GM21390 (cell line): ENCODE measurements at regions not wholly inside any gene's neighbourhood (a gene's known extent, or its start where the extent isn't known, plus 50 kb on each side); places are given as distances from the start of the nearest gene placed in this dataset.

Experiments
- ATAC-seq: cut with Tn5 transposase; IDR thresholded peaks from one replicate; pipeline ENCODE4 v1.9.1; 2021; ENCODE audit not compliant: unreplicated experiment

DNA sequence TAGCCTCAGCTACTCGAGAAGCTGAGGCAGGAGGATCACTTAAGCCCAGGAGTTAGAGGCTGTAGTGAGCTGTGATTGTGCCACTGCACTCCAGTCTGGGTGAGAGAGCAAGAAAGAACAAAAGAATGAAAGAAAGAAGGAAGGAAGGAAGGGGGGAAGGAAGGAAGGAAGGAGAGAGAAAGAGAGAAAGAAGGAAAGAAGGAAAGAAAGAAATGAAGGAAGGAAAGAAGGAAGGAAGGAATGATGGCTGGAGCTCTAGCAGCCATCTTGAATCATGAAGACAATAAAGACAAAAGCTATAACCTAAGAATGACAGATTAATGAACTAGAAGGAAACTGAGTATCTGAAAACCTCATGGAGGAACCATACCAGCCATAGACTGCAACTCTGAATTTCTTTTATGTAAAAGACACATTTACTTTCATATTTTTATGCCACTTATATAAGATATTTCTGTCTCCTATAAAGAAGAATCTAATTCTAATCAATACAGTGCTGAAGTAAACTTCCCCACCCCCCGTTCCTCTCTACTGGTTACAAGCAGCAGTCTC, 522.3 kb upstream of the JARID2 start:
- ATAC-seq = no peak

DNA sequence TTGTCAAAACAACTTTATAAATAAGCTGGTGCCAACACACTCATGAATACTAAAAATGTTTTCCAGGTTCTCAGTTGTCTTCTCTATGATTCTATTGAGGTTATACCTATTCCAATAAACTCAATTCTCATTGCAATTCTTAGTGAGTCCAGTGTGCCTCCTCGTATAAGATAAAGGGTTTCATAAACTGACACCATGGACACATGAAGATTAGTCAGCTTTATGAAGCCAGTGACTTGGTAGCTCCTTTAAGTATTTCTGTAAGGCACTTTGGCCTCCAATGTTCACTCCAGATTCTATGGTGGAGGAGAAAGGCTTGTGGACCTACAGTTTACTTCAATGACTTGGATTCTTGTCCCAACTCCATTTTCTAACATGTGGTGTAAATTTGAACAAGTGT, 521.3 kb upstream of the JARID2 start:
- no peak for ATAC-seq

DNA sequence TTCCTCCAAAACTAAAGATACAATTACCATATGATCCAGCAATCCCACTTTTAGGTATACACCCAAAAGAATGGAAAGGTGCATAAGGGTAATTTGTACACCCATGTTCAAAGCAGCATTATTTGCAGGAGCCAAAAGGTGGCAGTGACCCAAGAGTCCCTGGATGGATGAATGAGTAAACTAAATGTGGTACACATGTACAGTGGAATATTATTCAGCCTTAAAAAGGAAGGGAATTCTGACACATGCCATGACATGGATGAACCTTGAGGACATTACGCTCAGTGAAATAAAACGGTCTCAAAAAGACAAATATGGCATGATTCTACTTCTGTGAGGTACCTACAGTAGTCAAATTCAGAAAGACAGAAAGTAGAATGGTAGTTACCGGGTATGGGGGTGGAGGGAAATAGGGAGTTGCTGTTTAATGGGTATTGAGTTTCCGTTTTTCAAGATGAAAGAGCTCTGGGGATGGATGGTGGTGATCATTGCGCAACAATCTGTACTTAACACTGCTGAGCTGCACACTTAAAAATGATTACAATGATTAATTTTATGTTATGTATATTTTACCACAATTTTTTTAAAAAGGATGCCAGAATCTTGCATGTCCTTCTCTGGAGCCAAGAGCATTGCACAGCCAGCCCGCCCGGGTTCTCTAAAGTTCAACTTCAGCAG, 518.9 kb upstream of the JARID2 start:
- ATAC-seq = no peak

DNA sequence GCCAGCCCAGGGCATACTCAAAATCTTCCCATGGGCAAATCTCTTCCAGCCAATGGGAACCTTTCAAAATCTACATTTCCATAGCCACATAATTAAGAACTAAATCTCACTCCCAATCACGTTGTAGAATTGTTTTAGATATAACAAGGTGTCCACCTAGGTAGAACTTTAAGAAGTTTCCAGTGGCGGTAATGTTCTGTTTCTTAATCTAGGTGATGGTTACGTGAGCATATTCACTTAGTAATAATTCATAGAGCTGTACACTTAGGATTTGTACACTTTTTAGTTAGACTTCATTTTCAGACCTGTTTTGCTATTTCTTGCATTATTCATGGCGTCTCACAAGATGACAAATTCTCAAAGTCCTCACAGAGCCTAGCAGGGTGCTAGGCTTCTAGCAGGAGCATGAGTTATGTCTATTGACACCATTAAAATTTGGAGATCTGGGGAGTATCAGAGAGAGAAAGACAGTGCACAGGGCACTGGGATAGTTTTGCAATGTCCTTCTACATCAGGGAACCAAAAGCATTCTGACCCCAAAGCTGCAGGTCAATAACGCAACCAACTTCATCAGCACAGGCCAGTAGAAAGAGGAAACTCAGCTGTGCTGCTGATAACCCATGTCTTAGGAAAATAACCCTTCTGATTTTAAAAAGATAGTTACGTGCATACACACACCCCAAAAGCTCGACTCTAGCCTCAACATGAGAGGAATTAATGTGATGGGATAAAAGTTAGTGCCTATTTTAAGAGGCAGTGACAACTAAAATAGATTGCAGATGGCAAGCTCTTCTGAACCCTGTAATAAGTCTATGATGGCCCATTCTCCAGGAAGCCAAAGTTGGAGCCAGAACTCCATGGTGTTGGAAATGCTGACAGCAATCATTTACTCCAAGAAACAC, 518.1 kb upstream of the JARID2 start:
- ATAC-seq = no peak

DNA sequence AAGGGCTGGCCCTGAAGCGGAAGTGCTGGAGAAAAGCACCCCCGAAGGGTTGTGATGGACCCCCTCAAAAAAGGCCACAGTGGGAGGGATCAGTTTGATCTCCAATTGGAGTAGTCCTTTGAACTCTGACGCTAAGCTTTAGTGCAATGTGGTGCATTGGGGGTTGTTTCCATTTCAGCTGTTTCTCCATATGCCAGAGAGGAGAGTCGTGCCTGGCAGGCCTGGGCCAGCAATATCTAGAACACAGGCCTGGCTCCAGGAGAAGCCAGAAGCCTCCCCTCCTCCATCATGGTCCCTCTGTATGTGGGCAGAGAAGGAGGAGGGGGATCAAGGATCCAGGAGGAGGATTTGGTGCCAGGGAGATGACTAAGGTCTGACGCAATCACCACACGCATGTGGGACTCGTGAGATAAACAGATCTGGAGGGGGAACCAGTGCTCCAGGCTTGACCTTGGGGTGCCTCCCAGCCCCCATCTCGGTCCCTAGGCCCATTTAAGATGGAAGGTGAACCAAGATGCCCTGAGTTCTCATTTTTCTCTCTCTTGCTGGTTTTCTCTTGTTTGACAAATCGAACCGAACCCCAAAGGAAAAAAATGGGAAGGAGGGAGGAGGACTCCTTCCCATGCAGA, 517.4 kb upstream of the JARID2 start:
- no peak for ATAC-seq

DNA sequence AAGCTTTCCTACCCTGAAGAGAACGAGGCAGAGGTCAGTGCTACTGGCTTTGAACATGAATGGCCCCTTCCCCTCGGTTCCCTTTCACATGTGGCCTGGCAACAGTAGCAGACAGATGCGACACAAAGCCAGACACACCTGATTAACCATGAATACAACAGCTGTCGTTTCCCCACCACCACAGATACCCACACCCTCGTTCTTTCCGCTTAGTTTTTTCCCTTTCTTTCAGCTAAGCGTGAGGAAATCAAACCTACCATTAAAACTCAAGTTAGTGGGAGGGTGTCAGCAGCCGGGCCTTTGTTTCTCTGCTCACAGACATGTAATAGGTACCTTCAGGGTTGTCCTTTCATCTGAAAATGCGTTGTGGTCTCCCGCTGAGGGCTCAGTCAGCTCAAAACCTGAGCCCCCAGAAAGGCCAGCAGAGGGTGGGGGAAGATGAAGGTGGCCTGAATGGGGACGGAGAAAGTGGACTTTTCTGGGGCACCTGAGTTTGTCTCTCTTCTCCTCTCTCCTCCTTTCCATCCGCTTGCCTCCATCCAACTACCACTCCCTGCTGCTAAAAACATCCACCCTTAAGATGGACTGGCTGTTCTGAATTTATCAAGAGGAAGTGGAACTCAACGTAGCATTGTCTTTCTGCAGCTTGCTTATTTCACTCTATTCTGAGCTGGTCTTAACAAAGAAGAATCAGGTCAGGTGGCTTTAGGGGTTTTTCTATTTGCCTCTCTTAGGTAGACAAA, 516.6 kb upstream of the JARID2 start:
- peak; percentile 70 for ATAC-seq

DNA sequence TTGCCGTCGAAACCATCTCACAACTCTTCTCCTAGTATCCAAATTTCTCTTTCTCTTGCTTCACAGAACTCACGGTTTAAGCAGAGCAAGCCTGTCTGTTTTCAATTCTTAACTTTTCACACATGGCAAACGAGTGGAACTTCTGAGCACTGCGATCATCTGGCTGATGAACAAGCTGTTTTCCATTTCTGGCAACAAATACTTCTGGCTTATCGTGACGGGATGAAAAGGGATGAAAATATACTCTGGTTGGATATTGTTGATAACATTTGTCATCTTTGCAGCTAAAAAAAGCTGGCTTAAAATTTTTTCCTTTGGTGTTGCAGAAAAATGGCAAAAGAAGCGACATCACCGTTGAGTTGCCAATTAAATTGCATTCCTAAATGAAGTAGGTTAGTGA, 515.2 kb upstream of the JARID2 start:
- ATAC-seq = no peak

DNA sequence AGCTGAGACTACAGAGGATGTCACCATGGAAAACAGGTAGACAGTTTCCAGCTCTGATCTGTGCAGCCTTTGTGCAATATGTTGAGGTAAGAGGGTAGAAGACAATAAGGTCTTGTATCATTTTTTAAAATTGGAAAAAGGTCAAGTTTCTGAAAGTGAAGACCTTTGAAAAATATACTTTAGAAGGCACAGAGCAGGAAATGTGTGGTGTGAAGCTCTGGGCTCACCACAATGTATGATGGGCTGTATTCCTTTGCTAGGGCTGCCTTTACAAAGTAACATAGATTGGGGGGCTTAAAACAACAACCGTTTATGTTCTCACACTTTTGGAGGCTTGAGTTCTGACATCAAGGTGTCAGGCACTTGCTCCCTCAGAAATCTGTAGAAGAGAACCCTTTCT, 514.3 kb upstream of the JARID2 start:
- ATAC-seq = no peak

DNA sequence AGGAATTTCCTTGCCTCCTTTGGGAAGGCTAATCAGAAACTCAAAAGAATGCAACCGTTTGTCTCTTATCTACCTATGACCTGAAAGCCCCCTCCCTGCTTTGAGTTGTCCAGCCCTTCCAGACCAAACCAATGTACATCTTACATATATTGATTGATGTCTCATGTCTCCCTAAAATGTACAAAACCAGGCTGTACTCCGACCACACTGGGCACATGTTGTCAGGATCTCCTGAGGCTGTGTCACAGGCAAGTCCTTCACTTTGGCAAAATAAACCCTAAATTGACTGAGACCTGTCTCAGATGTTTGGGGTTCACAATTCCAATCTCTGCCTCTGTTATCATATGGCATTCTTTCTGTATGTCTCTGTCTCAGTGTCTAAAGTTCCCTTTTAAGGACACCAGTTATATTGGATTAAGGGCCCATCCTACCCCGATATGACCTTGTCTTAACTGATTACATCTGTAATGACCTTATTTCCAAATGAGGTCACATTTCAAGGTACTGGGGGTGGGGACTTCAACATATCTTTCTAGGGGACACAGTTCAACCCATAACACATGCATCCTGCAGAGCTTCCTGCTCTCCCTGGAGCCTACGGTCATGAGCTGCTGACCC, 513.5 kb upstream of the JARID2 start:
- no peak for ATAC-seq

DNA sequence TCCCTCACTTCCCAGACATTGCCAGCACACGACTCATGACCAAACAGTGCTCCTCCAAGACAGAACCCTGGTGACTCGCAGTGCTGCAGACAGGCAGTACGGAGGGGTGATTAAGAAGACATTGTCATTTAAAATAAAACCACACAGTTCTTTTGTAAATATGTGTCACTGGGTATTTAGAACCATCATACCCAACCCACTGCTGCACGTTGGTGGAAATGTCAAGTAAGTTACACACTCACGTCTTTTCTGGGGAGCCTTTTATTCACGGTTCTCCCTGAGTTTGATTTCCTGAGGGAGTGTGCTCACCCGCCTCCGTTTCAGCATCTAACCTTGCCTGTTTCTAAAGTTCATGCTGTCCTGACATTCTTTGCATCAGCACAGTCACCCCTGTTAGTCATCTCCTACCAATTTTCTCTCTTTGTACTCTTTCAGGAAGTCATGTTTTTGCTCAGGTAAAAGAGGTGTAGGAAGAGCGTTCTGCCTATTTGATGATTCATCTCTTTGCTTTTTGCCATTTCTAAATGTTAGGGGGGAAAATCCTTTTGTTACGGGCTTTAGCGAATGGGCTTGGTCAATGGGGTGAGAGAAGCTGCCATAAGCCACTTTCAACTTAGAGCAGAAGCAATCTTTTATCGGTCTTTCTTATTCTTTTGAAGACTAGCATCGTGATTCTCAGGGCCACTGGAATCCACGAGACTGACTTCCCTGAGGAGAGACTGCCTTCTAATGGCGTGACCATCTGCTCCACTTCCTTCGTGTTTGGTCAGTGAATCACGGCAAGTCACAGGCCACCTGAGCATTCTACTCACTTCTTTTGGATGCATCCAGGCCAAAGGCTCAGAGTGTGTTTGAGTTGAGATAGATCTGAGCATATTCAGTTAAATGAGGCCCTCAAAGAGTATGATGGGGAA, 512.8 kb upstream of the JARID2 start:
- ATAC-seq = no peak

DNA sequence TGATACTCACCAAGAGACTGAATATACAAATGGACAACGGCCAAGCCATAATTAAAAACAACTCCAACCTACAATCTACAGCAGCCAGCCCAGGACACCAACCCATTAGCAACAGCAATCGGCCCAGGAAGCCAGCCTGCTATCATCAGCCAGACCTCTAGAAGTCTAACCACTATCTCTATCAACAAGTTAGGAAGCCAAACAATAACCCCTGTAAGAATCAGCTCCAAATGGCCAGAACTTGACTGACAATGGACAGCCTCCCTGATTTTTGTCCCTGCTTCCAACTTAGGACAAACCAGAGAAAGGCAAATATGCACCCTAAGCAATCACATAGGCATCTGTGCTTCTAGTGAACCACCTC, 511.8 kb upstream of the JARID2 start:
- ATAC-seq = no peak

DNA sequence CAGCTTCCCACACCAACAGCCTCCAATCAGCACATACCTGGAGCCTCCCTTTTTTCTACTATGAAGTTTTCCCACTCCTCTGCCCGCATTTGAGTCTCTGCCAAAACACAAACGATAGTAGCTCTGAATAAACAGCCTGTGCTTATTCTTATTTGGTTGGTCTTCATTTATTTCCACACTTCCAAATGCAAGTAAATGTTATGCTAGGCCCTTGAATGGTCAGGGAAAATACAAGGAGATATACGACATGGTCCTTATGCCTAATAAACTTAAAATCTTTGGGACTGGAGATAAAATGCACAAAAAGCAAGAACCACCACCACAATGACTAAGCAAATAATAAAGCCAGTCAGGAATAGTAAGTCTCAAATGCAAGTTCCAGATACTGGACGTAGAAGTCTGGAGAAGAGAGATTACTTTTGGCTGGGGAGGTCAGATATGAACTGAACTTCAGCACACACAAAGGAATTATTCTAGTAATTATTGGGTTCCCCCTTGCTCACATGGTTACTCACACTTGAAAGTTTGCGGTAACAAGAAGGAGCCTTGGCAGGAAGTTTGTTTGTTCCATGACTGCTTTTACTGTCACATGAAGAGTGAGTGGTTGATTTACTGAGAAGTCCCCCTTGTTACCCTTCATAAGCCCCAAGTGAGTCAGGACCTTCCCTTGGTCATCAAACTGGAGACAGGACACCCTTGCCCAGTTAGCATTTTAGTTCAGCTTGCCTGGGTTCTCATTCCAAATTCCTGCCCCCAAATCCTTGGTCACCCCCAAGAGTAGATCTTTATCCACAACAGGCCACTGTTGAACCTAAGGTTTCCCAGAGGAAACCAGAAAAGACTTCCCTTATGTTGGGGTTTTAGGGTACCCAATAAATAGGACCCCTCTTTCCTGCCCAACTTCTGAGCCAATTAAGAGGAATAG, 511.2 kb upstream of the JARID2 start:
- ATAC-seq = peak; percentile 79

DNA sequence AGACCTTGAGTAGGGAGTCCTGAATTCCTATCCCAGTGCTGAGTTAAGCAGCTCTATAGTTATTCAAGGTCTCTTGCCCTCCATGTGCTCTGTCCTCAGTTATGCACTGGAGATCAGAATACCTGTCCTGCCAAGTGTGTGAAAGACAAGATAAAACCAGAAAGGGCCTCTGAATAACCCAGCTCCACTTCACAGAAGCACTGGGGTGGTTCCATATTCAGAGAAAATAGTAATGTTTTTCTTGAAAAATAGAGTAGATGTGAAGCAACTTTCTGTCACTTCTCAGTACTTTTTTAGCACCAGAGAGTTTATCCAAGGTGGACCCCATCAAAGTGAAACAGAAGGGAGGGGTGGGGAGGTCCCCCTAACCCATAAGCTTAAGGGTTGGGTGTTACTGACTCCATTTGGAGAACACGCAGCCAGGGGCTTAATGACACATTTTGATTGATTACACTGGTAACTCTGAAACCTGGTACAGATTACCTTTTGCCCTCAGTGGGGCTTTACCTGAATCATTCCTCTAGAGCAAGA, 509.8 kb upstream of the JARID2 start:
- no peak for ATAC-seq

DNA sequence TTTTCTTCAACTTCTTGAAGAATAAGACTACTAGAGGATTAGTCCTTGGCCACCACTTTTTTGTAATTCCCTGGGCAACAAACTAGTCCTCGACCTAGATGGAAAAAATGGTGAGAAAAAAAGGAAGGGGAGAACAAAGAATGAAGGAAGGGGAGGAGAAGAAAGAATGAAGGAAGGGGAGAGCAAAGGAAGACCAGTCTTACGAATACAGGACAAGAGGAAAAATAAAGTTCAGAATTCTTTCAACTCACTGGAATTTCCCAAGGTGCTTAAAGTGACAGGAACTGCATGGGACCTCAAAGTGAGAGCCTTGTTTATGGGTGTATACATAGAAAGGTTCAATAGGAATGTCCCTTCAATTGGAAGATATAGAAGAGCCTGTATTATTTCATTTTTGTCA, 509.3 kb upstream of the JARID2 start:
- ATAC-seq = no peak

DNA sequence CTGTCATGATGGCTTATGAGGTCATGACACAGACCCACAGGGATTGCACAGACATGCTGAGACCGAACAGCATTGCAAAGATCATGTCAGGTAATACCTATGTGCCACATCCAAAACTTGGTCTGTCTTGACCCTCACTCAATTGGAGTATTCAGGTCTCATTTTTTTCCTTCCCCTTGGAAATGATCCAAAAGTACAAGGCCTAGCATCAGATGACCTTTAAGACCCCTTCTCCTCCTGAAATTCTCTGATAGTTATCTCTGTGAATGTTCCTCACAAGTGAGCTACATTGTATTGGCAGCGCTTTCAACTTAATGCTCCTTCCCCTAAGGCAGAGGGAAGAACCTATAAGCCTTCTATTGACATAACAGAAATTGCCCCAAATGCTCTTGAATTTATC, 507.4 kb upstream of the JARID2 start:
- ATAC-seq = no peak

DNA sequence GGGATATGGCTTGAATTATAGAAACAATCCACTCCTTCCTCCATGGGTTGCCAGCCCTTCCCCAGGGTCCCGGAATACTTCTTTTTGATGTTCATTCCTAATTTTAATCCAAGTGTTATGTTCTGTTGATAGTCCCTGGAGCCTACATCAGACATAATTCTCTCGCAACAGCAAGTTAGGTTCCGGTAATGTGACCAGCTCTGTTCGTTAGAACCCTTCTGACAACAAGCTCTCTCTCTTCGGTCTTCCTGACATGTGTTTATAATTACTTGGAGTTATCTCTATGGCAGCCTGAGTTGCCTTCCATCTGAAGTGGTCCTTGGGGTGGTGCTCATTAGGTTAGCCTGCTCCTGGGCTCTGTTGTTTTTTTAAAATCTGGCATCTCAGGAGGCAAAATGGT, 506.9 kb upstream of the JARID2 start:
- ATAC-seq = no peak

DNA sequence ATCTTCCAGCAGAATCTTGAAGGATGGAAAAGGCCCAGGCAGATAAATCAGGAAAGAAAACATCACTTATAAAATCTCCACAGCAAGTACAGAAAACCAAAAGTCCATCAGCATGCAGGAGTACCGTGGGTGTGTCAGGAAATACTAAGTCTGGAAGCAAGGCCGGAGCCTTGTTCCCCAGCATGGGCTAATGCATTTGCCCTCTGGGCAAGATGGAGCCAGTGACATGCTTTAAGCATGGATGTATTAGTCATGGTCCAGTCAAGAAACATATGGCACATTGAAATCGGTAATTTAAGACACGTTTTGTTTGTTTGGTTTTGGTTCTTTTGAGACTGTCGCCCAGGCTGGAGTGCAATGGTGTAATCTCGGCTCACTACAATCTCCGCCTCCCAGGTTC, 506.0 kb upstream of the JARID2 start:
- ATAC-seq = no peak

DNA sequence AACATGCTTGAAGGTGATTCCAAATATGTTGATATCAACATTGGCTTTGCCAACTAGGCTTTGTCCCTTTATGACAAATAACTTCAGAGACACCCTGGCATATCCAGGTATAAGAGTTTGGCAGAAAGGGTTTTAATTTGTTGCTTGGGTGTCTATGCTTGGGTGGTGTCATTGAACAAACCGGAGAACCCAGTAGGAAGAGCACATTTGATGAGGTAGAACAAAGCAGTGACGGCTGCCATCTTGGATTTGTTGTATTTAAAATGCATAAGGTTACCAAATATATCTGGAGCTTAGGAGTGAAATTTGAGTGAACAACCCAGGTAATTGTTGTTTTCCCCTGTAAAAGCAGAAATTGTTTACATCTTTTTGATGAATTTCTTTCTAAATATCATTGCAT, 503.7 kb upstream of the JARID2 start:
- ATAC-seq = no peak
